DMS153 treated with DMSO at 0.1 percent for 48 hours (cell line): ENCODE measurements at regions not wholly inside any gene's neighbourhood (a gene's known extent, or its start where the extent isn't known, plus 50 kb on each side); places are given as distances from the start of the nearest gene placed in this dataset.
A peak's percentile ranks its signal among the peaks of the same experiment; 100 is the strongest.

ENCODE experiments used
- DNase-seq: peaks from one replicate; lab custom pipeline; 2025; ENCODE audit not compliant: unreplicated experiment; lab: John Stamatoyannopoulos, UW

DNA sequence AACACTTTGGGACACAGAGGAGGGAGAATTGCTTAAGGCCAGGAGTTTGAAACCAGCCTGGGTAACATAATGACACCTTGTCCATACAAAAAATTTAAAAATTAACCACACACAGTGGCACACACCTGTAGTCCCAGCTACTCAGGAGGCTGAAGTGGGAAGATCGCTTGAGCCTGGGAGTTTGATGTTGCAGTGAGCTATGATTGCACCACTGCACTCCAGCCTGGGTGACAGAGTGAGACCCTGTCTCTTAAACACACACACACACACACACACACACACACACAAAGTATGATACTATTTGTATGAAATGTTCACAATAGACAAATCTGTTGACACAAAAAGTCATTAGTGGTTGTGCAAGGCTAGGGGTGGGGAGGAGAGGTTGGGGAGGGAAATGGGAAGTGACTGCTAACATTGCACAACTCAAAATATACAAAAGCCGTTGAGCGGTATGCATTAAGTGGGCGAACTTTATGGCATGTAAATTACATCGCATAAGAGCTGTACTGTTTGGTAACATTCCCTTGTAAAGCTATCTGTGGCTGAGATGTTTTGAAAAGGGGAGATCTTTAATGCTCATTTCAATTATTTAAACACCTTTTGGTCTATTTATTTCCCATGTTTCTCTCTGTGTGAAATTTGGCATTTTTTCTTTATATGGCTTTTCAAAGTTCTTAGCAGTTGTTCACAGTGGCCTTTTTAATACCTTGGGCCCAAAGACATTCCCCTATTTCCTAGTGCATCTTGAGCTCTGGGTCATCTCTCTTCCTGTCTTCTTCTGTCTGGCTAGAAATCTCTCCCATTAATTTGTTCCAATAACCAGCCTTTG lies 58.9 kb upstream of the ZNF516 start:
- no peak for DNase-seq

DNA sequence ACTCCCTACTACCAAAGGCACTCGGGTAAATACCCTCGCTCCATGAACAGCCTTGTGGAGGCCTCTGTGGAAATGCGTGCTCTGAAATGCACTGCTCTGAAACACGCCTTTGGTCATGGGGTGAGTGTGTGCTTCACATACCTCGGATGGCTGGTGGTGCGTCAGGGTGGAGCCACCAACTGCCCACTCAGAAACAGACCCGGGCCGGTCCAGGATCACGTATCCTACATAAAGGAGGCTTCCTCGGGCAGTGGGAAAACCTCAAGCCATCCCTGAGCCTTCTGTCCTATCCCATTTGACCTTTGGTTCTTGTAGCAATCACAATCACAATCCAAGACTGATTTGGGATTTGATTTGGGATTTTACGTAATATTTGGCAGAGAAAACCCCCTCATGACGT lies 53.5 kb upstream of the ZNF516 start:
- no peak for DNase-seq

DNA sequence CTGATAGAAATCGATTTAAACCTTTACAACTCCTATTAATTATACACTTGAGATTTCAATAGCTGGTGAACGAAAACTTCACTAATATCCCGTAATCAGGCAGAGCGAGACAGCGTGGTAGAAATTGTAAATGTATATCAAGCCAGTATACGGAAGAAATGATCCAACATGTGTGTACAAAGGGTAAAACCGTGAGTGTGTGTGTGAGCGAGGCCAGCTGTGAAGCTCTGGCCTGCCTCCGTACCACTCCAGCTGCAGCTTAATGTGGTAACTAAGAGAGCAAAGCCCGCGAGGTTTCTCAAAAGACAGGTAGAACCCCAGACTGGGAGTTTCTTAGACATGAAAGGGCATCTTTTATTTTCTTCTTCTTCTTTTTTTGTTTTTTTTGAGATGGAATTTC lies 52.3 kb upstream of the ZNF516 start:
- no peak for DNase-seq

DNA sequence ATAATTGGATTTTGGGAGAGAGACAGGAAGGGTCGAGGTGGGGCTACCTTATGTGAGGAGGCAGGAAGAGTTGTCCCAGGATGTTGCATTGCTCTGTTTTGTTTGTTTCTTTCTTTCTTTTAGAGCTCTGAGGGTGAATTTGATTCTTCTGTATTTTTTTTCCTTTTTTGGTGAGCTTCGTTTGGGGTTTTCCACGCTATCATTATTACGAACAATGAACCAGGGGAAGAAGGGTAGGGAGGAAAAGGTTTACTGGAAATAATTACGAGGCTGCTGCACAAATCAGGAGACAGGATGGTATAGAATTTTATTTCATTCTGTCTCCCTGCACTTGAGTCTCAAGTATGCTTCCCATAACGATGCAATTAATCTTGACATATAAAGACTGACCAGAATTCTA lies 51.4 kb upstream of the ZNF516 start:
- peak; percentile 4 for DNase-seq

DNA sequence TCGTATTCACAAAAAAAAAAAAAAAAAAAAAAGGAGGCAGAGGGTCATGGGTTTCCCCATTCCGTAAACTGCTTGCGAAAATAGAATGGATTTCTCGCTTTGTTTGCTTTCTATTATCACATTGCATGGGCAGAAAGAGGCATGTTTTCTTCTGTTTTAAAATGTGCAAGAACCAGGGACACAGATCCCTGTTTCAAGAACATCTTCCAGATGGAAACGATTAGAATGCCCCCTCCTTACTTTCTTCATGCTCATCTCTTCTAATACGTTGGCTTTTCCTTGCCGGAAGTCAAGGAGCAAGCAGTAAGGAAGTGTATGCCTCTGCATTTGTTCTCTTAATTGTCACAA lies 51.0 kb upstream of the ZNF516 start:
- no peak for DNase-seq

DNA sequence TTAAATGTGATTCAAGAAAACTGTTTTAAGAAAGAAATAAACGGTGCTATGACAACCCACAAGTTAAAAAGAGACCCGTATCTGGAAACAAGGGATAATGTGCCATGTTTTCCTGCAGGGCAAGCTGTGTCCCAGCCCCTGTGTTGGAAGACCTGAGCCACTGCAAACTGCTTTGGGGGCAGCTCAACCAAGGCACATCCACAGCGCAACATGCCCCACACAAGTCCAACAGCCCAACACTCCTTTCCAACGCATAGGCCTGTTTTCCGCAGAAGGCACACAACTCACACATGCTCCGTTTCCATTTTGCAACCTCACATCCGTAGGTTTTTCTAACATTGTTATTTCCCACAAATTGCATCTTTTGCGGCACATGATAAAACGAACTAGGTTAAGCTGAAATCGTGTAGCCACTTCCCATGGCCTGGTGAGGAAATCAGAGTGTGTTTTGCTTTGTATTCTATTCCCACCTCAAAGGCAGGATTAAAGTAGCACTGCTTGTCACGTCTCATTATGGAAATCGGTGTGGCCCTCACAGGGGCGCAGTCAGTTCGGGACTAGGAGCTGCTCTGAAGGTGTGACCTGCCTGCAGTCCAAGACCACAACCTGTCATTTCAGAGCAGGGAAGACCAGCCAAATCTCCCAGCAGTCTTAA lies 50.5 kb upstream of the ZNF516 start:
- DNase-seq, result no peak

DNA sequence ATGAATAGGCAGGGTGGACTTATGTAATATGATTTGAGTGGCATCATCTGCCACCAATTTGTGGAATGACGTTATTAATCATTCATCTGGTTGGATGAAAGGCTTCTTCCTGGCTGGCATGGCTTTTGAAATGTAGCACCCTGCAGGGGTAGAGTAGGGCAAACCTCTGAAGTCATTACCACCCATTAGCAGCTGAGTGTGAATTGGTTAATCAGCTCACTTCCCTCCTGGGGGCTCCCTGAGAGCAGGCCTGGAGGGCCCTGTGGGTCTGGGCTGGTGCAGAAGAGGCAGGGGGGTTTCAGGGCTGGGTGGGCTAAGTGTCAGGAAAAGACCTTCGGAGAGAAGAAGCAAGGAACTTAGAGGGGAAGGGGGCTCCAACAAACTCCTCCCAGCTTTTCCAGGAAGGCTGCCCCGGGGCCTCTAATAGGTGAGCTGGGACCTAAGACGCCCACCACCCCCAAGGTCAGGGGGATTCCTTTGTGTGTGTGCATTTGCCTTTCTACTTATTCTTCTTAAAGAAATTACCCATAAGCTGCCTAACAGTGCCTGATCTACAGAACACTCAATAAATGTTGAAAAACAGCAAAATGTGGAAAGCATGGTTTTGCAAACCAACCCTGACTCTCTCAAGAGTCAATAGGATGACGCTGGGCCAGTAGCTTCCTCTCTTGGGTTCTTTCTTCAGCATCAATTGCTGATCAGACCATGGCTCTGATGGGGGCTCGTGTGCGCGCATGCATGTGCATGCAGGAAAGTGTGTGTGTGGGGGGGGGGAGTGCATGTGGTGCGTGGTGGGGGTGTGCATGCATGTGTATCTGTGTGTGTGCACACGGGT lies 49.7 kb upstream of the ZNF516 start:
- no peak for DNase-seq
